NCI-H2107 treated with DMSO at 0.1 percent for 48 hours (cell line): ENCODE measurements at regions not wholly inside any gene's neighbourhood (a gene's known extent, or its start where the extent isn't known, plus 50 kb on each side); places are given as distances from the start of the nearest gene placed in this dataset.
A peak's percentile ranks its signal among the peaks of the same experiment; 100 is the strongest.
"Not testable (repeated sequence)": the region's sequence is repeated elsewhere in the genome, so short reads cannot be mapped to it uniquely, and the experiment has no call there.

Experiments used
- DNase-seq: peaks from one replicate; lab custom pipeline; 2025; ENCODE audit not compliant: unreplicated experiment; lab: John Stamatoyannopoulos, UW

- DNase-seq: no peak
These were observed 109.0 kb downstream of the ANXA3 start for GRCh38 chr4:78660559-78660958.

GRCh38 chr4:78661086-78661690 lies 109.6 kb downstream of the ANXA3 start:
- no peak for DNase-seq

- peak; percentile 21 for DNase-seq
These were observed 110.5 kb downstream of the ANXA3 start for GRCh38 chr4:78661921-78662521.

GRCh38 chr4:78662658-78663057 lies 111.1 kb downstream of the ANXA3 start:
- DNase-seq: no peak

GRCh38 chr4:78664296-78664695 lies 111.9 kb upstream of the BMP2K start:
- not testable (repeated sequence) for DNase-seq

- no peak for DNase-seq
These were observed 110.9 kb upstream of the BMP2K start for GRCh38 chr4:78665216-78665770.

GRCh38 chr4:78666830-78667258 lies 109.3 kb upstream of the BMP2K start:
- no peak for DNase-seq

GRCh38 chr4:78667325-78667724 lies 108.8 kb upstream of the BMP2K start:
- no peak for DNase-seq

- no peak for DNase-seq
These were observed 108.4 kb upstream of the BMP2K start for GRCh38 chr4:78667764-78668163.

- DNase-seq: no peak
These were observed 106.7 kb upstream of the BMP2K start for GRCh38 chr4:78669453-78669852.

GRCh38 chr4:78671903-78672815 lies 104.0 kb upstream of the BMP2K start:
- DNase-seq: no peak

- DNase-seq: no peak
These were observed 102.8 kb upstream of the BMP2K start for GRCh38 chr4:78673337-78673736.

GRCh38 chr4:78675325-78675724 lies 100.8 kb upstream of the BMP2K start:
- DNase-seq: no peak

GRCh38 chr4:78682070-78682469 lies 94.1 kb upstream of the BMP2K start:
- DNase-seq: no peak

- DNase-seq: no peak
These were observed 92.8 kb upstream of the BMP2K start for GRCh38 chr4:78683352-78683751.

GRCh38 chr4:78684325-78685079 lies 91.6 kb upstream of the BMP2K start:
- DNase-seq: no peak

GRCh38 chr4:78687818-78688217 lies 88.3 kb upstream of the BMP2K start:
- no peak for DNase-seq

GRCh38 chr4:78688366-78688765 lies 87.8 kb upstream of the BMP2K start:
- no peak for DNase-seq

- no peak for DNase-seq
These were observed 86.9 kb upstream of the BMP2K start for GRCh38 chr4:78689261-78689660.

GRCh38 chr4:78689700-78690323 lies 86.3 kb upstream of the BMP2K start:
- DNase-seq: no peak
